ENCODE measurements at regions not wholly inside any gene's neighbourhood (a gene's known extent, or its start where the extent isn't known, plus 50 kb on each side); places are given as distances from the start of the nearest gene placed in this dataset.

DNA sequence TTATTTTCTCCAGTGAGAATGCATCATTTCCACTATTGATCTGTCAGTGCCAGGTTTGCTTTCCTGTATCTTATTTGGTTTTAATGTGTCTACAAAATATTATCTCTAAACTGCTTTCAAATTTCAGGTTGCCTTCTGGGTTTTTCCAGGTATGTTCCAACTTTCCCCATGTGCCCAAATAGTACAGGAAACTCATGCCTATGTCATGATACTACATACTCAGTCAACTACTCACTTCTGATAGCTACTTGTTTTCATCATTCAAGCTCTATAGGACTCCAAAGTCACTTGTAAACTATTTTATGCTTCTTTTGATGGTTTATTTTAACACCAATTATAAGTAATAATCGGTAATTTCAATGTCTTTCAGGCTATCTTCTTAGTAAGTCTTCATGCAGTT lies 134.8 kb upstream of the TTC14 start:
- TF ChIP-seq, protein P1, sequence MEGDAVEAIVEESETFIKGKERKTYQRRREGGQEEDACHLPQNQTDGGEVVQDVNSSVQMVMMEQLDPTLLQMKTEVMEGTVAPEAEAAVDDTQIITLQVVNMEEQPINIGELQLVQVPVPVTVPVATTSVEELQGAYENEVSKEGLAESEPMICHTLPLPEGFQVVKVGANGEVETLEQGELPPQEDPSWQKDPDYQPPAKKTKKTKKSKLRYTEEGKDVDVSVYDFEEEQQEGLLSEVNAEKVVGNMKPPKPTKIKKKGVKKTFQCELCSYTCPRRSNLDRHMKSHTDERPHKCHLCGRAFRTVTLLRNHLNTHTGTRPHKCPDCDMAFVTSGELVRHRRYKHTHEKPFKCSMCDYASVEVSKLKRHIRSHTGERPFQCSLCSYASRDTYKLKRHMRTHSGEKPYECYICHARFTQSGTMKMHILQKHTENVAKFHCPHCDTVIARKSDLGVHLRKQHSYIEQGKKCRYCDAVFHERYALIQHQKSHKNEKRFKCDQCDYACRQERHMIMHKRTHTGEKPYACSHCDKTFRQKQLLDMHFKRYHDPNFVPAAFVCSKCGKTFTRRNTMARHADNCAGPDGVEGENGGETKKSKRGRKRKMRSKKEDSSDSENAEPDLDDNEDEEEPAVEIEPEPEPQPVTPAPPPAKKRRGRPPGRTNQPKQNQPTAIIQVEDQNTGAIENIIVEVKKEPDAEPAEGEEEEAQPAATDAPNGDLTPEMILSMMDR (conservative IDR thresholded peaks at IDR 0.05; ENCODE audit: low read depth, low read length) = no peak
- no peak for DNase-seq (ENCODE audit: low read depth)
- H3K4me3 ChIP-seq (ENCODE audit: low read depth, low read length) = no peak overlapping the region

DNA sequence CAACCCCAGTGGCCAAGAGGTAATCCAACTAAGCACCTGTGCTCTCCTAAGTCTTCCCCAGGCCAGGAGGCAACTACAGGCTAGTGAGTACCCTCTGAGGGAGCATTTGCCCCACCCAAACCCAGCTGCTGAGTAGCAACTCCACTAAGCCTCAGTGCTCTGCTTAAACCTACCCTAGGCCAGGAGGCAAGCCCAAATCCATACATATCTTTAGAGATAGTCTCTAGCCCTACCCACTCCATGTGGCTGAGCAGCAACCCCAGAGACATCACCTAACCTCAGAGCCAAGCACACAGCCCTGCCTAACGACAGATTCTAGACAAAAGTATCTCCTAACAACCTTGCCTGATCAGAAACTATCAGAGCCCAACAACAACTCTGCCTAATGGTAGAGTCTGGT lies 132.8 kb upstream of the TTC14 start:
- no peak overlapping the region for H3K4me3 ChIP-seq (ENCODE audit: low read depth, low read length)
- DNase-seq (ENCODE audit: low read depth) = no peak
- TF ChIP-seq, protein P1 (conservative IDR thresholded peaks at IDR 0.05; ENCODE audit: low read depth, low read length) = no peak

DNA sequence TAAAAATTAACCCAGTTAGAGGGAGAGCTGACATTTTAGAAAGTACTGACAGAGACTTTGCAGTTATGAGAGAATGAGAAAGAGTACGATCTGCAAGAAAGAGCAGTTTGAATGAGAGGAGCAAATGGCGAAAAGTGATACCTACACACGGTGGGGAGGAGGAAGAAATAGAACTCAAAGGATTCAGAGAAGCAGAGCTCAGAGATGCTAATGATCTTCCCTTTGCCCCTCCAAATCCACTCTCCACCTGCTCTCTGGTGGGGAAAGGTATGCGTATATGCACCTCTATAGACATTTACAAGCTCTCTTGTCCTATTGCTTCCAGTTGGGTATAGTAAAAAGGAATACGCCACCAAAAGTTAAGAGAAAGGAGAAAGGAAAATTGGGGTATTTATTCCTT lies 123.3 kb upstream of the TTC14 start:
- no peak for DNase-seq (ENCODE audit: low read depth)
- no peak overlapping the region for H3K4me3 ChIP-seq (ENCODE audit: low read depth, low read length)
- TF ChIP-seq, protein P1 (conservative IDR thresholded peaks at IDR 0.05; ENCODE audit: low read depth, low read length) = no peak

DNA sequence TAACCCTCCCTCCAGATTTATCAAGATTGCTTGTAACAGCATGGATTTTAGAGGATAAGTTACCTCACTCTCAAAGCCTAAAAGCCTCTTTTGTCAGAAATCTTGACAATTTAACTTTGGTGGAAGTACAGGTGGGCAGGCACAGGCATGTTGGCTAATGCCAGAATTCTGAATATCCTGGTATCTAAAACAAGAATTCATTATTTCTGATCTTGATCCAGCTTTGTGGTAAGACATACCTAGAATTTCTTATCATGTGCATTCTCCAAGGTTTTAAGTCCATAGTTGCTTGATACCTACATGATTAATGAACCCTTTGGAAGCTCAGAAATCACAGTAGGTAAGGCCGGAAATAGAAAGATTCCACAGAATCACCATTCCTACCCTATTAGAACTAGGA lies 109.9 kb upstream of the TTC14 start:
- DNase-seq (ENCODE audit: low read depth) = no peak
- no peak overlapping the region for H3K4me3 ChIP-seq (ENCODE audit: low read depth, low read length)
- TF ChIP-seq, protein P1 (conservative IDR thresholded peaks at IDR 0.05; ENCODE audit: low read depth, low read length) = no peak

DNA sequence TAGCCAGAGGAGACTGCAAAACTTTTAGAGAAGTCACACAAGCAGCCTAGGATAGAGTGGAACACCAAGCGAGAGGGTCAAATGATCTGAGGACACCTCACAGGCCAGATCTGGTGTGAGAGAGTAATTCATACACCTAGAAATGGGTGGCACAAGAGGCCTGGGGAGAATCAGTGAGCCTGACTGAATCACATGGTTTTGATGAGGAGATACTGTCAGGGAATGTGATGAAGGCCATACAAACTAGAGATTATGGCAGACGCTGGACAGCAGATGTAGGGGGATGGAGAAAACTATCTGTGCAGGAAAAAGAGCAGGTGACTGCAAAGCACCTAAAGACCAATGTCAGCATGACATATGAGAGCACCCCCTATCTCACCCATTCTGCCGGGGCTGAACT lies 105.0 kb upstream of the TTC14 start:
- no peak for DNase-seq (ENCODE audit: low read depth)
- no peak overlapping the region for H3K4me3 ChIP-seq (ENCODE audit: low read depth, low read length)
- TF ChIP-seq, protein P1 (conservative IDR thresholded peaks at IDR 0.05; ENCODE audit: low read depth, low read length) = no peak

DNA sequence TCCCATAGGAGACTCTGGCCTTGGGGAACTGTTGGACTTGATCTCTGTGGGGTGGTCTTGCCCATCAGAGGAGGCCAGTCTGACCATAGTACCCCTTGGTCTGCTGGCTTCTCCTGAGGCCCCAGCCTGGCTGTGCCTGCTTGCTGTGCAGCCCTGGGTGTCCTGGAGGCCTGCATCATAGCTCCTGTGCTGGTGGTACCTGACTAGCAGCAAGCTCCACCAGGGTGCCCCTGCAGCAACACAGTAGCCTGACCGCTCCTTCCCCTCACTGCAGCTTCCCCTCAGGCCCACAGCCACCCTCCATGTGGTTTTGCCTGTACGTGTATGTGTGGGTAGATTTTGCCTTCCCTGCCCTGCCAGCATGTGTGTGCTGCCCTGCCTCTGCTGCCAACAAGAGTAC lies 85.6 kb upstream of the TTC14 start:
- TF ChIP-seq, protein P1 (conservative IDR thresholded peaks at IDR 0.05; ENCODE audit: low read depth, low read length) = no peak
- H3K4me3 ChIP-seq (ENCODE audit: low read depth, low read length) = no peak overlapping the region
- DNase-seq (ENCODE audit: low read depth) = no peak

DNA sequence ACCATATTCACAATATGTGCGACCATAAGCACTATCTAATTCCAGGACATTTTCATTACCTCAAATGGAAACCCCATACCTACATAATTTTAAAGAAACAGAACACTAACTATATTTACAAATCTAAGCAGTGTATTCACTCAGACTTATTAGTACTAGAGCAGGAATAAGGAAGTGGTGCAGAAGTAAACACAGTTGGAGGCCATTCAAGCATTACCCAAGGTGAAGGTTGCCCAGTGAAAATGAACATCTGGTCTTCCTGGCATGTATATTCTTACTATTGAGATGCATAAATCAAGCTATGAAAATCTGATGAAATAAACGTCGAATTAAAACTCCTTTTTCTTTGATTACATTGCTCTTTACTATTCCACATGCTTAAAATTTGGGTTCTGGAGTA lies 78.9 kb upstream of the TTC14 start:
- DNase-seq (ENCODE audit: low read depth) = no peak
- no peak overlapping the region for H3K4me3 ChIP-seq (ENCODE audit: low read depth, low read length)
- TF ChIP-seq, protein P1 (conservative IDR thresholded peaks at IDR 0.05; ENCODE audit: low read depth, low read length) = no peak
